ENCODE measurements at regions not wholly inside any gene's neighbourhood (a gene's known extent, or its start where the extent isn't known, plus 50 kb on each side); places are given as distances from the start of the nearest gene placed in this dataset.

DNA sequence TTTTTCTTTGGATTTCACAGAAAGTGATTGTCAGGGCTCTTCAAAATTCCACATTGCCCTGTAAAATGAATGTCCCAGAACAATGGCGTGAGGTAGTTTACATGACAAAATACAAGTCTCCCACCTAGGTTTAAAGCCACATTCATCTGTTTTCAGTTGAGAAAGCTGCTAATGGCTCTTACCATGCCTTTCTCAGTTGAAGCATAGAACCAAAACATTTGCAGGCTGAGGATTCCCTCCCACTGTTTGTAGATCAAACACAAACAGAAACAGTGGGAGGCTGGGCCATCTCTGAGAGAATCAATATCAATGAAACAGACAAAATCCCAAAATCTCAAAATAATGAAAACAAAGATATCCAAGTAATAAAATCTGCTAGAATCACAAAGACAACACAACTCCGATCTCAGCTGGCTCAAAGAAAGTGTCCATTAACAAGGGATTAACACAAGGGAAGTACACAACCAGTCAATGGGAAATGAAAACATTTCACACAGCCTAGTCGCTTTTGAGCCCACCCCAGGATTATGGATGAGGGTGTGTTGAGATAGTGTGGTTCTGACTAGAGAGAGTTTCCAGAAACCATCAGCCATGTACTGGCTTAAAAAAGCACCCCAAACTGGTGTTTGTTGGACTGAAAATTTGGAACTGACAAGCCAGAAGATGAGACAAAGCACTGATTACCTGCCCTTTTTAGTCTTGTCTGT, 54.5 kb upstream of the TMEM260 start:
- DNase-seq = peak; percentile 76
- Histone ChIP-seq H3K4me1 (ENCODE audit: control insufficient read depth, insufficient read depth, low read length) (peaks cover 11% of the 10 kb centered on the region), H3K27me3 (ENCODE audit: control insufficient read depth, insufficient read depth, low read length, poor library complexity, severe bottlenecking) (peaks cover 5% of the 10 kb centered on the region), H3K27ac (ENCODE audit: low read depth, low read length) (no peak overlapping the region), H3K36me3 (ENCODE audit: control insufficient read depth, insufficient read depth, low read length) (no peaks in the 10 kb centered on the region), H3K4me3 (ENCODE audit: low read length) (no peak overlapping the region), H3K9ac (ENCODE audit: extremely low read depth, low read length, poor library complexity, severe bottlenecking) (no peak overlapping the region), H3K9me3 (ENCODE audit: control insufficient read depth, low read length) (no peaks in the 10 kb centered on the region)
- H3K27me3 Mint-ChIP-seq (ENCODE audit: insufficient read depth) = peaks cover 81% of the 10 kb centered on the region
- H3K36me3 Mint-ChIP-seq (ENCODE audit: low read depth) = no peaks in the 10 kb centered on the region
- peaks cover 42% of the 10 kb centered on the region for H3K4me1 Mint-ChIP-seq
- TF ChIP-seq, protein P1, sequence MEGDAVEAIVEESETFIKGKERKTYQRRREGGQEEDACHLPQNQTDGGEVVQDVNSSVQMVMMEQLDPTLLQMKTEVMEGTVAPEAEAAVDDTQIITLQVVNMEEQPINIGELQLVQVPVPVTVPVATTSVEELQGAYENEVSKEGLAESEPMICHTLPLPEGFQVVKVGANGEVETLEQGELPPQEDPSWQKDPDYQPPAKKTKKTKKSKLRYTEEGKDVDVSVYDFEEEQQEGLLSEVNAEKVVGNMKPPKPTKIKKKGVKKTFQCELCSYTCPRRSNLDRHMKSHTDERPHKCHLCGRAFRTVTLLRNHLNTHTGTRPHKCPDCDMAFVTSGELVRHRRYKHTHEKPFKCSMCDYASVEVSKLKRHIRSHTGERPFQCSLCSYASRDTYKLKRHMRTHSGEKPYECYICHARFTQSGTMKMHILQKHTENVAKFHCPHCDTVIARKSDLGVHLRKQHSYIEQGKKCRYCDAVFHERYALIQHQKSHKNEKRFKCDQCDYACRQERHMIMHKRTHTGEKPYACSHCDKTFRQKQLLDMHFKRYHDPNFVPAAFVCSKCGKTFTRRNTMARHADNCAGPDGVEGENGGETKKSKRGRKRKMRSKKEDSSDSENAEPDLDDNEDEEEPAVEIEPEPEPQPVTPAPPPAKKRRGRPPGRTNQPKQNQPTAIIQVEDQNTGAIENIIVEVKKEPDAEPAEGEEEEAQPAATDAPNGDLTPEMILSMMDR (conservative IDR thresholded peaks at IDR 0.05) = no peak
- WGBS, 2 experiments (ENCODE audit: insufficient coverage in 1 of 2, insufficient read length in 1 of 2) = 0 to 12% methylated on average over 1 to 3 of the region's 3 CpGs
- no peak overlapping the region for H3K4me3 Mint-ChIP-seq
- peak overlapping the region; percentile 15 for H3K27ac Mint-ChIP-seq
- no peaks in the 10 kb centered on the region for H3K9me3 Mint-ChIP-seq

DNA sequence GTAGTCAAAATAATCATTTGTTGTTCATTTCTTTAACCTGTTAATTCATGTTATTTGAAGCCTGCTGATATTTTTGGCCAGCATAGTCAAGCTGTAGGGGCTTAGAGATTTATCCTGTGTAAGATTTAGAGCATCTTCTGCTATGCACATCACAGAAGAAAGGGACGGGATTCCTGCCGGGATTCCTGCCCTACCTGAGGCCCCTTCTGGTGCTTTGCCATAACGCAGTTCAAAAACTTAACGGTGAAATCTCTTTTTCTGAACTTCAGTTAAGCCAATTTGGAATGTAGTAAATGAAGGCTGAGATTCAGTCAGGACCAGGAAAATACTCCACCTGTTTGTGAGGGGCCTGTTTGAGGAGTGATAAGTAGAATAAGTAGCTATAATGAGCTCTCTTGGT, 50.7 kb upstream of the TMEM260 start:
- 64 to 73% methylated on average over 4 of the region's 4 CpGs for WGBS, 2 experiments (ENCODE audit: insufficient coverage in 1 of 2, insufficient read length in 1 of 2)
- peaks cover 21% of the 10 kb centered on the region for H3K4me1 ChIP-seq (ENCODE audit: control insufficient read depth, insufficient read depth, low read length)
- H3K9ac ChIP-seq (ENCODE audit: extremely low read depth, low read length, poor library complexity, severe bottlenecking) = no peak overlapping the region
- Mint-ChIP-seq H3K27me3 (ENCODE audit: insufficient read depth) (peaks cover 47% of the 10 kb centered on the region), H3K27ac (no peak overlapping the region), H3K36me3 (ENCODE audit: low read depth) (no peaks in the 10 kb centered on the region), H3K9me3 (no peaks in the 10 kb centered on the region), H3K4me1 (peaks cover 56% of the 10 kb centered on the region), H3K4me3 (no peak overlapping the region)
- no peaks in the 10 kb centered on the region for H3K36me3 ChIP-seq (ENCODE audit: control insufficient read depth, insufficient read depth, low read length)
- no peak overlapping the region for H3K4me3 ChIP-seq (ENCODE audit: low read length)
- H3K9me3 ChIP-seq (ENCODE audit: control insufficient read depth, low read length) = no peaks in the 10 kb centered on the region
- H3K27me3 ChIP-seq (ENCODE audit: control insufficient read depth, insufficient read depth, low read length, poor library complexity, severe bottlenecking) = no peaks in the 10 kb centered on the region
- TF ChIP-seq, protein P1 (conservative IDR thresholded peaks at IDR 0.05) = peak; percentile 55
- no peak overlapping the region for H3K27ac ChIP-seq (ENCODE audit: low read depth, low read length)
- DNase-seq = no peak

All from endodermal cell (in vitro differentiated cells).